Prostate gland (tissue), 2 donors: ENCODE measurements at regions not wholly inside any gene's neighbourhood (a gene's known extent, or its start where the extent isn't known, plus 50 kb on each side); places are given as distances from the start of the nearest gene placed in this dataset.

Experiments
- CTCF ChIP-seq, 4 experiments: fragments of 200-600 bp in 2 of 4; fragments of 450-650 bp in 2 of 4; sonication (generic) in 2 of 4; IDR thresholded peaks; 1 replicate in 3 of 4; 2 replicates in 1 of 4; pipeline ENCODE4 v1.5.1; 2016 to 2019; ENCODE audit warnings: antibody characterized with exemption in 4 of 4, mild to moderate bottlenecking in 2 of 4, moderate library complexity in 2 of 4
- POLR2A ChIP-seq: fragments of 450-650 bp; IDR thresholded peaks from one replicate; pipeline ENCODE4 v1.6.1; 2016; ENCODE audit warnings: antibody characterized with exemption, mild to moderate bottlenecking

DNA sequence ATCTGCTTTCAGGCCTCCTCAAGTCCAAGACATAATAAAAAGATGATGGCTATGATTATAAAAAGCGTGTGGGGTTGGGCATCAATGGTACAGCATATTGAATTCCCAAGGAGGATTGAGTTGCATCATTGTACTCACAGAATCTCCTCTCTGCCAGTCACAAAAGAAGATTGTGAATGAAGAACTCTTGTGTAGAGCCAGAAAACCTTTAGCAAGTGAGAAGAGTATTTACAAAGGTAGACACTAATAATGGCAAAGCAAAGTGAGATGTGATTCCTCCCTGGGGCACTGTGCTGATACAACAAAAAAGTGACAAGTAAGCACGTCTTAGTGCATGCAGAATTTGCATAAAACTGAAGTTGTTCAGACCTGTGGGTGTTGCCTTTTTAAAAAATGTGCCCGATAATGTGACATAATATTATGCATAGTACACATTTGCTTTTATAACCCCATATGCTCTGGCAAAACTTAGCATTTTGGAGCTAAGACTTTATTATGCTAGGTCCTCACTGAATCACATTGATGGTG lies 291.2 kb upstream of the TBC1D5 start:
- no peak for TF ChIP-seq CTCF (IDR thresholded peaks at IDR 0.05)
- no peak for TF ChIP-seq POLR2A
